GM12864 (cell line): ENCODE measurements at regions not wholly inside any gene's neighbourhood (a gene's known extent, or its start where the extent isn't known, plus 50 kb on each side); places are given as distances from the start of the nearest gene placed in this dataset.

ENCODE experiments used
- DNase-seq: peaks from one replicate; pipeline ENCODE4 v3.0.0-alpha.2; 2011; ENCODE audit warnings: low read depth
- H3K4me3 ChIP-seq: 2 replicates; pipeline ENCODE4 v1.5.1; 2011; ENCODE audit warnings: mild to moderate bottlenecking, low read depth, low read length, control low read depth
- TF ChIP-seq, protein P1 (sequence below): IDR thresholded peaks from 2 replicates; pipeline ENCODE4 v1.5.1; 2011; ENCODE audit warnings: low read depth, mild to moderate bottlenecking, moderate library complexity, low read length, control low read depth, inconsistent platforms; ENCODE audit errors: missing control alignments

DNA sequence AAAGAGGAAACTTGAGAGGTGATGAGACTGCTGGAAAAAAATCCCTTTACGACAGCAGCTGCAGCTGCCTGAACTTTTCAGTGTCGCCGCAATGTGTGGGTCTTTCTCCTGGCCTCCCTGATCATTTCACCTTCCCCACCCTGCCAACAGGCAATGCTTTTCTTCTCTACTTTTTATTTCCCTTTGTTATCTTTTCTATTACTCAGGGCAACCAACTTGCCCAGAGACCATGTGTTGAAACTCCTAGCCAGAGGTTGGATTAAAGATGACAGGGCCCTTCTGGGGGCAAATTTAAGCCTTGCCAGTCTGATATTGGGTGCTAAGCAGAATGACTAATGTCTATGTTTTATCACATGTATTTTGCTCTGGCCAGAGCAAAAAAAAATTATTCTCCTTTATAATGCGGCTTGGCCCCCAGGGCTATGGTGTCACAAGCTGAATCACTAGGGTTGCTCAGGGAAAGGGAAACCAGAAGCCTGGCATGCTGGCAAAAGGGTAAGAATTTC, 51.5 kb upstream of the CFAP20DC start:
- DNase-seq, result no peak
- TF ChIP-seq, protein P1, sequence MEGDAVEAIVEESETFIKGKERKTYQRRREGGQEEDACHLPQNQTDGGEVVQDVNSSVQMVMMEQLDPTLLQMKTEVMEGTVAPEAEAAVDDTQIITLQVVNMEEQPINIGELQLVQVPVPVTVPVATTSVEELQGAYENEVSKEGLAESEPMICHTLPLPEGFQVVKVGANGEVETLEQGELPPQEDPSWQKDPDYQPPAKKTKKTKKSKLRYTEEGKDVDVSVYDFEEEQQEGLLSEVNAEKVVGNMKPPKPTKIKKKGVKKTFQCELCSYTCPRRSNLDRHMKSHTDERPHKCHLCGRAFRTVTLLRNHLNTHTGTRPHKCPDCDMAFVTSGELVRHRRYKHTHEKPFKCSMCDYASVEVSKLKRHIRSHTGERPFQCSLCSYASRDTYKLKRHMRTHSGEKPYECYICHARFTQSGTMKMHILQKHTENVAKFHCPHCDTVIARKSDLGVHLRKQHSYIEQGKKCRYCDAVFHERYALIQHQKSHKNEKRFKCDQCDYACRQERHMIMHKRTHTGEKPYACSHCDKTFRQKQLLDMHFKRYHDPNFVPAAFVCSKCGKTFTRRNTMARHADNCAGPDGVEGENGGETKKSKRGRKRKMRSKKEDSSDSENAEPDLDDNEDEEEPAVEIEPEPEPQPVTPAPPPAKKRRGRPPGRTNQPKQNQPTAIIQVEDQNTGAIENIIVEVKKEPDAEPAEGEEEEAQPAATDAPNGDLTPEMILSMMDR, result no peak
- no peak overlapping the region for H3K4me3 ChIP-seq
